ENCODE measurements at regions not wholly inside any gene's neighbourhood (a gene's known extent, or its start where the extent isn't known, plus 50 kb on each side); places are given as distances from the start of the nearest gene placed in this dataset.

- no peak for DNase-seq
- TF ChIP-seq CTCF (IDR thresholded peaks at IDR 0.05), result peak; percentile 47
- Mint-ChIP-seq H3K4me3 (no peak overlapping the region), H3K36me3 (ENCODE audit: low read depth) (peaks cover 5% of the 10 kb centered on the region), H3K9me3 (no peaks in the 10 kb centered on the region), H3K27ac (no peak overlapping the region), H3K27me3 (ENCODE audit: insufficient read depth) (no peaks in the 10 kb centered on the region; the same call in 1 of the 2 replicates), H3K4me1 (ENCODE audit: low read depth) (peaks cover 84% of the 10 kb centered on the region)
These were observed 194.1 kb downstream of the OGFRL1 start for GRCh38 chr6:71482742-71483141.

- H3K4me3 Mint-ChIP-seq, result no peak overlapping the region
- H3K4me1 Mint-ChIP-seq (ENCODE audit: low read depth), result peaks cover 84% of the 10 kb centered on the region
- H3K27me3 Mint-ChIP-seq (ENCODE audit: insufficient read depth), result no peaks in the 10 kb centered on the region; the same call in 1 of the 2 replicates
- no peak for TF ChIP-seq CTCF (IDR thresholded peaks at IDR 0.05)
- DNase-seq, result peak; percentile 47
- H3K36me3 Mint-ChIP-seq (ENCODE audit: low read depth), result peaks cover 5% of the 10 kb centered on the region
- no peaks in the 10 kb centered on the region for H3K9me3 Mint-ChIP-seq
- H3K27ac Mint-ChIP-seq, result peak overlapping the region; percentile 64
These were observed 197.8 kb downstream of the OGFRL1 start for GRCh38 chr6:71486461-71486860.

GRCh38 chr6:71488186-71488585 is 199.6 kb downstream of the OGFRL1 start:
- H3K36me3 Mint-ChIP-seq (ENCODE audit: low read depth), result no peaks in the 10 kb centered on the region

GRCh38 chr6:71489736-71490135 is 201.1 kb downstream of the OGFRL1 start:
- H3K27me3 Mint-ChIP-seq (ENCODE audit: insufficient read depth), result no peaks in the 10 kb centered on the region

More at GRCh38 chr6:71488186-71488585, 199.6 kb downstream of the OGFRL1 start:
- no peaks in the 10 kb centered on the region for H3K9me3 Mint-ChIP-seq
- DNase-seq, result no peak
- no peak overlapping the region for H3K4me3 Mint-ChIP-seq
- H3K27ac Mint-ChIP-seq, result no peak overlapping the region
- H3K4me1 Mint-ChIP-seq (ENCODE audit: low read depth), result peaks cover 79% of the 10 kb centered on the region
- TF ChIP-seq CTCF (IDR thresholded peaks at IDR 0.05), result no peak
- H3K27me3 Mint-ChIP-seq (ENCODE audit: insufficient read depth), result no peaks in the 10 kb centered on the region

GRCh38 chr6:71490876-71491275 is 202.3 kb downstream of the OGFRL1 start:
- Mint-ChIP-seq H3K27me3 (ENCODE audit: insufficient read depth) (no peaks in the 10 kb centered on the region), H3K4me1 (ENCODE audit: low read depth) (peaks cover 83% of the 10 kb centered on the region), H3K4me3 (no peak overlapping the region), H3K27ac (no peak overlapping the region), H3K36me3 (ENCODE audit: low read depth) (no peaks in the 10 kb centered on the region), H3K9me3 (no peaks in the 10 kb centered on the region)
- DNase-seq, result no peak
- TF ChIP-seq CTCF (IDR thresholded peaks at IDR 0.05), result no peak

More at GRCh38 chr6:71489736-71490135, 201.1 kb downstream of the OGFRL1 start:
- TF ChIP-seq CTCF (IDR thresholded peaks at IDR 0.05), result no peak
- peak overlapping the region; percentile 86 for H3K27ac Mint-ChIP-seq
- peaks cover 78% of the 10 kb centered on the region for H3K4me1 Mint-ChIP-seq (ENCODE audit: low read depth)
- H3K4me3 Mint-ChIP-seq, result peak overlapping the region; percentile 79
- H3K9me3 Mint-ChIP-seq, result no peaks in the 10 kb centered on the region
- H3K36me3 Mint-ChIP-seq (ENCODE audit: low read depth), result no peaks in the 10 kb centered on the region
- DNase-seq, result peak; percentile 82

- no peak for DNase-seq
- no peak for TF ChIP-seq CTCF (IDR thresholded peaks at IDR 0.05)
- Mint-ChIP-seq H3K27me3 (ENCODE audit: insufficient read depth) (no peaks in the 10 kb centered on the region), H3K9me3 (no peaks in the 10 kb centered on the region), H3K4me1 (ENCODE audit: low read depth) (peaks cover 83% of the 10 kb centered on the region), H3K4me3 (no peak overlapping the region), H3K27ac (no peak overlapping the region), H3K36me3 (ENCODE audit: low read depth) (no peaks in the 10 kb centered on the region)
These were observed 203.2 kb downstream of the OGFRL1 start for GRCh38 chr6:71491844-71492243.
